ENCODE measurements at regions not wholly inside any gene's neighbourhood (a gene's known extent, or its start where the extent isn't known, plus 50 kb on each side); places are given as distances from the start of the nearest gene placed in this dataset.

DNA sequence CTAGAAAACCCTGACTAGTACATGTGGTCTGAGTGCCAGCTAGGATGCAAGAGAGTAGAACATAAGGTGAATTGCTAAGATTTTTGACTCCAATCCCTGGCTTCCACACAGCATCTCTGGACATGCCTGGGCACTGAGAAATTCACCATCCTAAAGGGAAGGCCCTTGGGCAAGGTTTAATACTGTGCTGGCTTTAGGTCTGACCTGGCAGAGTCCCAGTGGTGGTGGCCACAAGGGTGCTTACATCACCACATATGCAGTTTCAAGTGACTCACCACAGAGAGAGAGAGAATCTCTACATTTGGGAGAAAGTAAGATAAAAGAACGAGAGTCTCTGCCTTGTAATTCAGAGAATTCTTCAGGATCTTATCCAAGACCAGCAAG, 661.6 kb upstream of the C9orf72 start:
- no peak for DNase-seq
- Mint-ChIP-seq H3K9me3 (peaks cover 2 to 44% (median 16%) of the 10 kb centered on the region in 6 donors), H3K4me3 (no peak overlapping the region), H3K27me3 (ENCODE audit: low read depth in 3 of 3) (peaks cover 0 to 2% (median 0%) of the 10 kb centered on the region in 3 donors), H3K4me1 (peaks cover 0 to 2% of the 10 kb centered on the region in 2 donors), H3K36me3 (peaks cover 0 to 4% (median 0%) of the 10 kb centered on the region in 3 donors), H3K27ac (no peak overlapping the region)

DNA sequence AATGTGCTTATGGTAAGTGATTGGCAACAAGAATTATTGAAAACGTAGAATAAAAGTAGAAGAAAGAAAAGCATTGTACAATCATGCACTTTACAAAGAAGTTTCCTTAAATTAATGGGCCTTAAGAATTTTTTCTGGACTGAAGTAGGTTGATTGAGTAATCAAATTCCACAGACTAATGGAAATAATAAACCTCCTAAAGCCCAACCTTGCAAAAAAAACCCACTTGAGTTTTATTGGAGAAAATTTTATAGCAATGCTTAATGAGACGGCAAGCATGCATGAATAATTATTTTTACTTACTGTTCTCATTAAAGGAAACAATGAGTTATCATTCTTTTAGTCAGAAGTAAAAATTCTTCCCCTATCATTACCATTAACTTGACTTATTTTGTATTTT, 676.1 kb upstream of the C9orf72 start:
- peaks cover 0 to 2% (median 0%) of the 10 kb centered on the region in 3 donors for H3K36me3 Mint-ChIP-seq
- no peaks in the 10 kb centered on the region for H3K4me1 Mint-ChIP-seq
- peaks cover 4 to 22% (median 15%) of the 10 kb centered on the region in 6 donors for H3K9me3 Mint-ChIP-seq
- no peak overlapping the region for H3K27ac Mint-ChIP-seq
- no peak overlapping the region for H3K4me3 Mint-ChIP-seq
- no peak for DNase-seq
- H3K27me3 Mint-ChIP-seq (ENCODE audit: low read depth in 3 of 3) = peaks cover 0 to 2% (median 0%) of the 10 kb centered on the region in 3 donors

DNA sequence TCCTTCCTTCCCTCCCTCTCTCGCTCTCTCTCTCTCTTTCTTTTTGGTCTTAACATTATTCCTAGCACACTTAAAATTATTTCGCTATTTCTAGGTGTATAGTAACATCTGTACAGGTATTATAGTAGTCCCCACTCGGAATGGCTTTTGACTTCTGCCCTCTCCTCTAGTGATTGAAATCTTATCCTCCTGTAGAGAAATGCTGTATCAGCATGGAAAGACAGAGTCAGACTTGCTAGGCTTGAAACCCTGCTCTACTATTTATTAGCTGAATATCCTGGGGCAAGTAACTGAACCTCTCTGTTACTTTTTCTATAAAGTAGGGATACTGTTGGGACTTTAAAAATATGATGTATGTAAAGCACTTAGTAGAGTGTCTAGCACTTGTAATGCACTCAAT, 681.9 kb upstream of the C9orf72 start:
- Mint-ChIP-seq H3K9me3 (peaks cover 0 to 28% (median 8%) of the 10 kb centered on the region in 6 donors), H3K27ac (no peak overlapping the region), H3K27me3 (ENCODE audit: low read depth in 3 of 3) (peaks cover 0 to 3% (median 0%) of the 10 kb centered on the region in 3 donors), H3K4me3 (no peak overlapping the region), H3K4me1 (no peaks in the 10 kb centered on the region), H3K36me3 (no peaks in the 10 kb centered on the region)
- DNase-seq = no peak

DNA sequence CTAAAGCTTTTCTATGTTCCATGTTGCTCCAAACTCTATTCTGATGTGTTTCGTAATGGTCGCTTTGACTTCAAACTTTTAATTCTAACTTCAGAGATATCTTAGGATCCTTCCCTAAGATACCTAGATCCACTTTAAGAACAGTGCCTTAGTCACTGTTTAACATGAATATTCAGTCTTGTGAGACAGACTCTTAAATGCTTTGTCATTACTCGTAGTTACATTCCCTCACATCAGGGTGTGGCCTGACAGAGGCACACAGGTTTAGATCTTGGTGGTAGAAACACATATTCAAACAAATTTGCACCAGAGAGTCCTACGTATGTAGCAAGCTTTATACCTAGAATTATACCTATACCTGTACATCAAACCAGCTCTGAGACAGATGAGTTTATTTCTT, 687.0 kb upstream of the C9orf72 start:
- Mint-ChIP-seq H3K4me1 (no peaks in the 10 kb centered on the region), H3K4me3 (no peak overlapping the region), H3K27me3 (ENCODE audit: low read depth in 3 of 3) (peaks cover 0 to 1% (median 0%) of the 10 kb centered on the region in 3 donors), H3K27ac (no peak overlapping the region), H3K36me3 (no peaks in the 10 kb centered on the region), H3K9me3 (peaks cover 1 to 19% (median 5%) of the 10 kb centered on the region in 6 donors)
- DNase-seq = no peak

DNA sequence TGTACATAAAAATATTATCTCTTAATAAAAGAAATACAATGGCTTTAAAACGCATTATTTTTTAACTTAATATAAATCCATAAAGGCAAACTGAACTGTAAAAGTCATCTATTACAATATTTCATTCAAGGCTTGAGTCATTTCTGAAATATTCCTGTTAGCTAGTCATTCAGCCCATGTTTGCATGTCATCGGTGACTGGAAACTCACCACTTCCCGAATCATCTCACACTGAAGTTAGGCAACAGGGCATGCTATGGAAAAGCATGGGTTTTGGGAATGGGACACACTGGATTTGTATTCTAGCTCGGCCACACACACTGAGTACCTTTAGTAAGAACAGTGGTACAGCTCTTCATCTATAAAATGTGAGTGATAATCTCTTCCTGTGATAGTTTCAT, 691.1 kb upstream of the C9orf72 start:
- no peaks in the 10 kb centered on the region for H3K27me3 Mint-ChIP-seq (ENCODE audit: low read depth in 3 of 3)
- H3K4me1 Mint-ChIP-seq = no peaks in the 10 kb centered on the region
- peaks cover 4 to 17% (median 9%) of the 10 kb centered on the region in 6 donors for H3K9me3 Mint-ChIP-seq
- H3K27ac Mint-ChIP-seq = no peak overlapping the region
- no peaks in the 10 kb centered on the region for H3K36me3 Mint-ChIP-seq
- no peak for DNase-seq
- H3K4me3 Mint-ChIP-seq = no peak overlapping the region

DNA sequence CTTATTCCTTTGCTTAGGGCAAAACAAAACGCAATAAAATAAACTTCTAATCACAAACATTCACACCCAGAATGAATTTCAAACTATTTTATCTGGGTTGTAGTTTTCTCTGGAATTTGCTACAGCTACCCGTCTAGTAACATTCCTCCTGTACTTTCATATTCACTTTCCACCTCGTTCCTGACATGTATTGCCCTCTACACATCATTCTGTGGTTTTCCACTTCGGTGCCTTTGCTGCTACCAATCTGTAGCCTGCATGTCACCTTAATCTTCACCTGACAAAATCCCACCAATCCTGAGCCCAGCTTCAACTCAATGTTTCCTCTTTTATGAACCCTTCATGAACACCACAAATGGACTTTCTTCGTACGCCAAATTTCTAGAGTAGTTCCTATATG, 694.1 kb upstream of the C9orf72 start:
- no peaks in the 10 kb centered on the region for H3K4me1 Mint-ChIP-seq
- no peaks in the 10 kb centered on the region for H3K27me3 Mint-ChIP-seq (ENCODE audit: low read depth in 3 of 3)
- no peak for DNase-seq
- H3K36me3 Mint-ChIP-seq = no peaks in the 10 kb centered on the region
- no peak overlapping the region for H3K27ac Mint-ChIP-seq
- H3K9me3 Mint-ChIP-seq = peaks cover 3 to 22% (median 10%) of the 10 kb centered on the region in 6 donors
- no peak overlapping the region for H3K4me3 Mint-ChIP-seq

DNA sequence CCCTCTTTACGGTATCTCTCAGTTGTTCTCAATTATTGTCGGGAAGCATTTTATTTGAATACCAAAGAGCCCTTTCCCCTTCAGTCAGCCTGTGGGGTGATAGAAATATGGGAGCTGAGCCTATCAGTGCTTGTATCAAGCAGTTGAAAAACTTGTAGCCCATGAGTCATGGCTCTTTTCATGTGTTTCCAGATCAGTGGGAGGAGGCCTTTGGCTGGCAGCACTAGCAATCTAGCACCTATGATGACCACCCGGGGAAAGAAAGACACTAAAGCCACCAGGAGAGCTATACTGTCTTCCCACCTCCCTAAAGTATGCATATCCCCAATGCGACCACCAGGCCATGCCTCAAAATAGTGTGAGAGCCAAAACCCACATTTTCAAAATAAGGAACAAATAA, 696.9 kb upstream of the C9orf72 start:
- Mint-ChIP-seq H3K27ac (no peak overlapping the region), H3K4me3 (no peak overlapping the region), H3K36me3 (no peaks in the 10 kb centered on the region), H3K9me3 (peaks cover 3 to 32% (median 17%) of the 10 kb centered on the region in 6 donors), H3K4me1 (no peaks in the 10 kb centered on the region), H3K27me3 (ENCODE audit: low read depth in 3 of 3) (no peaks in the 10 kb centered on the region)
- no peak for DNase-seq

DNA sequence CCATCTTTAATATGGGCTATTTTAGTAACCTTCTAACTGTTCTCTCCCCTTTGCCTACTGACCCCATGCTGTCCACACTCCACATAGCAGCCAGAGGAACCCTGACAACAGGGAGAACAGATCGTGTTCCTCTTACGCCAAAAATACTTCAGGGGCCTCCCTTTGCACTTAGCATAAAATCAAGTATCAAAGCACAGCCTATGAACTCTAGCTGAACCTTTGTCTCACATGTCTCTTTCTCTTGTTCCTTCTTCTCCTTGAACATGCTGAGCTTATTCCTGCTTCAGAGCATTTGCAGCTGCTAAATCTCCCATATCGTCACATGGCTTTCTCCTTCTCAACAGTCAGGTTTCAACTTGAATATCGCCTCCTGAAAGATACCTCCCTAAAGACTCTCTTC, 698.8 kb upstream of the C9orf72 start:
- no peaks in the 10 kb centered on the region for H3K36me3 Mint-ChIP-seq
- H3K9me3 Mint-ChIP-seq = peaks cover 3 to 40% (median 17%) of the 10 kb centered on the region in 6 donors
- no peaks in the 10 kb centered on the region for H3K27me3 Mint-ChIP-seq (ENCODE audit: low read depth in 3 of 3)
- H3K4me1 Mint-ChIP-seq = no peaks in the 10 kb centered on the region
- H3K27ac Mint-ChIP-seq = no peak overlapping the region
- DNase-seq = no peak
- no peak overlapping the region for H3K4me3 Mint-ChIP-seq

DNA sequence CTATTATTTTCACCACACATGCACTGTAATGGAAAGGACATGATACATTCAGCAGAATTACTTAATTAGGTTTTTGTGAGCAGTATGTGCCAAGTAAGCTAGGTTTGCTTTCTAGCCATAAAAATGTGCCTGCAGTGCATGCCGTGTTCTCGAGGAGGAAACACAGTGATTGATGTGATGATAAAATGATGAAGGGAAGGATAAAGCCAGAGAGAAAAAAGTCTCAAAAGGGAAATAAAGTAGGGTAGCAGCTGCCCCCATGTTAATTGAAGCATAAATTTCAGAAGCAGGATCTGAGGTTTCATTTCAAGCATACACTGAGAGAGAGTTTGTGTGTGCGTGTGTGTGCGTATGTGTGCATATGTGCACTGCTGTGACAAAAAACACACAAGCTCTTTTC, 714.2 kb upstream of the C9orf72 start:
- DNase-seq = no peak
- Mint-ChIP-seq H3K9me3 (peaks cover 0 to 12% (median 8%) of the 10 kb centered on the region in 6 donors), H3K27me3 (ENCODE audit: low read depth in 3 of 3) (no peaks in the 10 kb centered on the region), H3K36me3 (peaks cover 0 to 5% (median 0%) of the 10 kb centered on the region in 3 donors), H3K27ac (no peak overlapping the region), H3K4me1 (no peaks in the 10 kb centered on the region), H3K4me3 (no peak overlapping the region)

DNA sequence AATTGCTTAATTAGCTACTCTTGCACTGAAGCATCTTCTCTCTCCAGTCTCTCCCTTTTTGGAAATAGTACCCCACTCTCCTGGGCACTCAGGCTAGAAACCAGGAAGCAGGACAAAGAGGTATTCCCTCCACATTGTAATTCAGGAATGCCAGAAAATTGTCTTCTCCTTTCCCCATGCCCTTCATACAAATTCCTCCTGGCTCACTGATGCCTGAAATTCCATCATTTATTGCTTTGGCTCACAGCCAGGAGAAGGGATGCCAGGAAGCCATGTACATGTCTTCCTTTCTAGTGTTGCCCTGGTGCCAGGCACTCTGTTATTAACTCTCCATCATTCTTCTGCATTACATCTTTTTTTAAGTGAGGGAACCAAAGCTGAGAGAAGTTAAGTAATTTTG, 716.5 kb upstream of the C9orf72 start:
- Mint-ChIP-seq H3K36me3 (peaks cover 0 to 5% (median 4%) of the 10 kb centered on the region in 3 donors), H3K4me1 (no peaks in the 10 kb centered on the region), H3K27ac (no peak overlapping the region), H3K9me3 (peaks cover 0 to 12% (median 9%) of the 10 kb centered on the region in 6 donors), H3K27me3 (ENCODE audit: low read depth in 3 of 3) (no peaks in the 10 kb centered on the region), H3K4me3 (no peak overlapping the region)
- DNase-seq = no peak

DNA sequence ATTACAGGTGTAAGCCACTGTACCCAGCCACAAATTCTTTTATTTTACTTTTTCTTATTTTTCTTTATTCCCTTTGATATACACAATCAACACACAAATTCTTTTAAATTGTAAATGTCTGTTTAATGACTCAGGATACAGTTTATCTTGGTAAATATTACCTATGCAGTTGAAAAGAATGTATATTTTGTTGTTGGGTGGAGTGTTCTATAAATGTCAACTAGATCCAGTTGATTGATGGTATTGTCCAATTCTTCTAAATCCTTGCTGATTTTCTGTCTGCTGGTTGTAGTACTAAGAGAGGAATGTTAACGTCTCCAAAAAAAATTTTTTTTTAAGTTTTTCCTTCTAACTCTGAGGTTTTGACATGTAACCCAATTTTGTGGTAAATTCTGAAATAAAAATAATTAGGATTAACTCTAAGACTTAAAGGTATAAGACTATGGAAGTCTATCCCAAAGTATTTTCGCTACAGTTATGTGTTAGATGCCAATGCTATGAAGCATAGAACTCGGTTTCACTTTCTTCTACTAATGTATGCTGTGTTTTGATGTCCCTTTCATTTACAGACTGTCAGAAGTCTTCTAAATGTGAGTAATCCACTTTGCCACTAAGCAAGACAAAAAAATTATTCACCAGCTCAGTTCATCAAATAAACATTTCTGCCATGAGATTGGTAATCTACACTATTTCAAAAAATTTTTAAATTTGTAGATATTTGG, 720.2 kb upstream of the C9orf72 start:
- Mint-ChIP-seq H3K36me3 (peaks cover 0 to 5% (median 4%) of the 10 kb centered on the region in 3 donors), H3K4me3 (no peak overlapping the region), H3K27ac (no peak overlapping the region), H3K27me3 (ENCODE audit: low read depth in 3 of 3) (no peaks in the 10 kb centered on the region), H3K9me3 (peaks cover 0 to 11% (median 7%) of the 10 kb centered on the region in 6 donors), H3K4me1 (no peaks in the 10 kb centered on the region)
- DNase-seq = no peak

DNA sequence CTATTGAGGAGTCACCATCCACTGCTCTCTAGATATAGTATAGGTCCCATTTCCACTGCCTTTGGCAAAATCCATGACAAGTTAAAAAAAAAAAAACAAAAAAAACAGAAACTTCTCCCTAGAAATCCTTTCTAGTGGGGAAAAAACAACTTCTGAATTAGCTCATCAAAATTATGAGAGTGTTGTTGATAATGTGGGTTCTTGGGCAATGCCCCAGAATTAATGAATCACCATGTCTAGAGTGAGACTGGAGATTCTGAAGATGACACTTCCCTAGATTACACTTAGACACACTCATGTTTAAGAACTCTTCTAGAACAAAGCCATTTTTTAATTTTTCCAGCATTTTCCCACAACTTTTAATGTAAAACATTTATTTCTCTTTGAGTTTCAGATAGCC, 728.0 kb upstream of the C9orf72 start:
- Mint-ChIP-seq H3K4me1 (no peaks in the 10 kb centered on the region), H3K36me3 (no peaks in the 10 kb centered on the region), H3K9me3 (peaks cover 7 to 22% (median 15%) of the 10 kb centered on the region in 6 donors), H3K4me3 (no peak overlapping the region), H3K27ac (no peak overlapping the region), H3K27me3 (ENCODE audit: low read depth in 3 of 3) (no peaks in the 10 kb centered on the region)
- no peak for DNase-seq

DNA sequence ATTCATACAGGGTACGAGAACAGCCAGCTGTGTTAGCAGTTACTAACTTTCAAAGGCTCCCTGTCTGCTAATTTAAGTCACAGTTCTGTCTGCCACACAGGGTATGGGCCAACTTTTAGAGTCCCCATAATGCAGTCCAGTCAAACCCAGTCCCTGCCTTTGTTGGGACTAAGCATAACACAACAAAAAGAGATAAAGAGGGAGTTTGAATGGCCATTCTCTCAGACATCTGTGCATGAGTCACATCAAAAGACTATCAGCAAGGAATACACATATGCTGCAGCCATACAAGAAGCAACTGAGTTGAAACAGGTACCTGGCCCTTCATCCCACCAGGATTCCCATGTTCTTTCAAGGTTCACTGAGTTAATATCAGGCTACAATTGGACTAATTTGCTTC, 744.5 kb upstream of the C9orf72 start:
- H3K4me1 Mint-ChIP-seq = no peaks in the 10 kb centered on the region
- peaks cover 1 to 14% (median 7%) of the 10 kb centered on the region in 6 donors for H3K9me3 Mint-ChIP-seq
- H3K27me3 Mint-ChIP-seq (ENCODE audit: low read depth in 3 of 3) = peaks cover 0 to 2% (median 0%) of the 10 kb centered on the region in 3 donors
- H3K27ac Mint-ChIP-seq = no peak overlapping the region
- DNase-seq = no peak
- H3K4me3 Mint-ChIP-seq = no peak overlapping the region
- peaks cover 0 to 3% (median 0%) of the 10 kb centered on the region in 3 donors for H3K36me3 Mint-ChIP-seq

DNA sequence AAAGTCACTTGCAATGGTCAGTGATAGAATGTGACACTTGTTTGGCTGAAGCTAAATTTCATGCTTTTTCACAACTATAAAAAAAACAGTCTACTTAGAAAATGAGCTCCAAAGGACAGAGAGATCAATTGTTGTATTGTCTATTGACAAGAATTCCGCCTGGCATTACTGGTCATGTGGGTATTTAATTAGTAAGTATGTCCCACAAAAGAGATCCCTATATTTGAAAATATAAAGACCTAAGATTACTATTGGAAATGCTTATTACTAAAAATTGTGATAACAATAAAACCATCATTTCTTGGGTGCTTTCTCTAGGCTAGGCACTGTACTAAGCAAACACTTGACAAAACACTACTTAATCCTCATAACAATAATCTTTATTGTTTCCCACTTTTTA, 745.2 kb upstream of the C9orf72 start:
- H3K4me1 Mint-ChIP-seq = no peaks in the 10 kb centered on the region
- no peak for DNase-seq
- H3K27me3 Mint-ChIP-seq (ENCODE audit: low read depth in 3 of 3) = peaks cover 0 to 2% (median 1%) of the 10 kb centered on the region in 3 donors
- no peak overlapping the region for H3K4me3 Mint-ChIP-seq
- H3K27ac Mint-ChIP-seq = no peak overlapping the region
- peaks cover 0 to 3% (median 0%) of the 10 kb centered on the region in 3 donors for H3K36me3 Mint-ChIP-seq
- peaks cover 0 to 14% (median 6%) of the 10 kb centered on the region in 6 donors for H3K9me3 Mint-ChIP-seq

DNA sequence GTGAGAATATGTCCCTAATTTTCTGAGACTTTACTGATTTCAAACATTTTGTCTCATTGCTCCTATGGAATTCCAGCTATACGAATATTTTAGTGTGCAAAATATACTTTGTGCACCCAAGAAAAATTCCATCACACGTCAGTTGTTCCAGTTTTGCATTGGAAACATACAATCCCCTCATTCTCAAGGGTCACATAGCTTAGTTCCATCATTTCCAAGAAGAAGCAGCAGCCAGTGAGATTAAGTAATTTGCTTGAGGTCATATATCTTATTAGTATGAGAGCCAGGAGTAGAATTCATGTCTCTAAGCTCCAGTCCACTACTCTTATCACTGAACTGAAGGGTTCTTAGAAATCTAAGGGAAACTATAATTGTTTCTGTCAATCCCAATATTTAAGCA, 746.7 kb upstream of the C9orf72 start:
- Mint-ChIP-seq H3K36me3 (peaks cover 0 to 3% (median 0%) of the 10 kb centered on the region in 3 donors), H3K27me3 (ENCODE audit: low read depth in 3 of 3) (peaks cover 0 to 2% (median 1%) of the 10 kb centered on the region in 3 donors), H3K27ac (no peak overlapping the region), H3K4me1 (no peaks in the 10 kb centered on the region), H3K9me3 (peaks cover 1 to 14% (median 5%) of the 10 kb centered on the region in 6 donors), H3K4me3 (no peak overlapping the region)
- DNase-seq = no peak
